IPS-15b (cell line): ENCODE measurements at regions not wholly inside any gene's neighbourhood (a gene's known extent, or its start where the extent isn't known, plus 50 kb on each side); places are given as distances from the start of the nearest gene placed in this dataset.
"Not testable (repeated sequence)": the region's sequence is repeated elsewhere in the genome, so short reads cannot be mapped to it uniquely, and the experiment has no call there.

Source experiments
- H3K27me3 ChIP-seq: one replicate; pipeline ENCODE4 v1.6.1; 2013; ENCODE audit warnings: low read length; ENCODE audit not compliant: control insufficient read depth, insufficient read depth
- H3K36me3 ChIP-seq: one replicate; pipeline ENCODE4 v1.6.1; 2013; ENCODE audit warnings: low read length; ENCODE audit not compliant: control insufficient read depth, insufficient read depth
- H3K4me1 ChIP-seq: one replicate; pipeline ENCODE4 v1.6.1; 2013; ENCODE audit warnings: mild to moderate bottlenecking, low read length; ENCODE audit not compliant: control insufficient read depth, insufficient read depth
- H3K4me3 ChIP-seq: one replicate; pipeline ENCODE4 v1.5.1; 2013; ENCODE audit warnings: low read depth, low read length
- H3K9ac ChIP-seq: one replicate; pipeline ENCODE4 v1.6.1; 2013; ENCODE audit warnings: low read depth, mild to moderate bottlenecking, low read length
- H3K9me3 ChIP-seq: one replicate; pipeline ENCODE4 v1.6.1; 2013; ENCODE audit warnings: mild to moderate bottlenecking, low read length; ENCODE audit not compliant: control insufficient read depth, insufficient read depth

- H3K9me3 ChIP-seq, H3K9ac ChIP-seq, H3K4me1 ChIP-seq, H3K36me3 ChIP-seq, H3K27me3 ChIP-seq: not testable (repeated sequence)
- H3K4me3 ChIP-seq = peak overlapping the region; percentile 39
Measured at GRCh38 chr5:7170785-7171184, 225.2 kb upstream of the ADCY2 start.

GRCh38 chr5:7179364-7179763, 216.6 kb upstream of the ADCY2 start:
- Histone ChIP-seq H3K27me3 (no peaks in the 10 kb centered on the region), H3K36me3 (no peaks in the 10 kb centered on the region), H3K4me1 (no peaks in the 10 kb centered on the region), H3K4me3 (no peak overlapping the region), H3K9me3 (no peaks in the 10 kb centered on the region), H3K9ac (no peak overlapping the region)

- H3K36me3 ChIP-seq = no peaks in the 10 kb centered on the region
- H3K4me1 ChIP-seq = no peaks in the 10 kb centered on the region
- no peak overlapping the region for H3K4me3 ChIP-seq
- H3K9me3 ChIP-seq = no peaks in the 10 kb centered on the region
- no peak overlapping the region for H3K9ac ChIP-seq
- H3K27me3 ChIP-seq = no peaks in the 10 kb centered on the region
Measured at GRCh38 chr5:7181841-7182240, 214.1 kb upstream of the ADCY2 start.

GRCh38 chr5:7185742-7186141, 210.2 kb upstream of the ADCY2 start:
- H3K4me3 ChIP-seq = no peak overlapping the region
- no peaks in the 10 kb centered on the region for H3K9me3 ChIP-seq
- H3K27me3 ChIP-seq = no peaks in the 10 kb centered on the region
- H3K36me3 ChIP-seq = no peaks in the 10 kb centered on the region
- no peak overlapping the region for H3K9ac ChIP-seq
- H3K4me1 ChIP-seq = no peaks in the 10 kb centered on the region

- Histone ChIP-seq H3K4me1 (no peaks in the 10 kb centered on the region), H3K9ac (no peak overlapping the region), H3K36me3 (no peaks in the 10 kb centered on the region), H3K9me3 (no peaks in the 10 kb centered on the region), H3K27me3 (no peaks in the 10 kb centered on the region), H3K4me3 (no peak overlapping the region)
Measured at GRCh38 chr5:7186818-7187217, 209.1 kb upstream of the ADCY2 start.

GRCh38 chr5:7190712-7191250, 205.2 kb upstream of the ADCY2 start:
- no peaks in the 10 kb centered on the region for H3K27me3 ChIP-seq
- no peak overlapping the region for H3K9ac ChIP-seq
- H3K9me3 ChIP-seq = no peaks in the 10 kb centered on the region
- H3K4me1 ChIP-seq = no peaks in the 10 kb centered on the region
- no peaks in the 10 kb centered on the region for H3K36me3 ChIP-seq
- no peak overlapping the region for H3K4me3 ChIP-seq

GRCh38 chr5:7192016-7192415, 203.9 kb upstream of the ADCY2 start:
- Histone ChIP-seq H3K9ac (no peak overlapping the region), H3K4me3 (no peak overlapping the region), H3K36me3 (no peaks in the 10 kb centered on the region), H3K9me3 (no peaks in the 10 kb centered on the region), H3K4me1 (no peaks in the 10 kb centered on the region), H3K27me3 (no peaks in the 10 kb centered on the region)

GRCh38 chr5:7202846-7203245, 193.1 kb upstream of the ADCY2 start:
- Histone ChIP-seq H3K4me3 (no peak overlapping the region), H3K36me3 (no peaks in the 10 kb centered on the region), H3K4me1 (no peaks in the 10 kb centered on the region)

GRCh38 chr5:7207979-7208378, 188.0 kb upstream of the ADCY2 start:
- no peak overlapping the region for H3K9ac ChIP-seq
- H3K9me3 ChIP-seq = no peaks in the 10 kb centered on the region
- H3K36me3 ChIP-seq = no peaks in the 10 kb centered on the region
- no peaks in the 10 kb centered on the region for H3K4me1 ChIP-seq
- H3K27me3 ChIP-seq = no peaks in the 10 kb centered on the region
- H3K4me3 ChIP-seq = no peak overlapping the region

More at GRCh38 chr5:7202846-7203245, 193.1 kb upstream of the ADCY2 start:
- Histone ChIP-seq H3K9ac (no peak overlapping the region), H3K27me3 (no peaks in the 10 kb centered on the region), H3K9me3 (no peaks in the 10 kb centered on the region)

- Histone ChIP-seq H3K4me3 (no peak overlapping the region), H3K9ac (no peak overlapping the region), H3K36me3 (no peaks in the 10 kb centered on the region), H3K27me3 (no peaks in the 10 kb centered on the region), H3K4me1 (no peaks in the 10 kb centered on the region), H3K9me3 (no peaks in the 10 kb centered on the region)
Measured at GRCh38 chr5:7208938-7209337, 187.0 kb upstream of the ADCY2 start.

- H3K36me3 ChIP-seq = no peaks in the 10 kb centered on the region
- H3K27me3 ChIP-seq = no peaks in the 10 kb centered on the region
- H3K4me1 ChIP-seq = no peaks in the 10 kb centered on the region
- no peak overlapping the region for H3K4me3 ChIP-seq
- H3K9ac ChIP-seq = no peak overlapping the region
- no peaks in the 10 kb centered on the region for H3K9me3 ChIP-seq
Measured at GRCh38 chr5:7209658-7210057, 186.3 kb upstream of the ADCY2 start.

- H3K9ac ChIP-seq = no peak overlapping the region
- no peaks in the 10 kb centered on the region for H3K4me1 ChIP-seq
- no peak overlapping the region for H3K4me3 ChIP-seq
- no peaks in the 10 kb centered on the region for H3K9me3 ChIP-seq
- no peaks in the 10 kb centered on the region for H3K27me3 ChIP-seq
- no peaks in the 10 kb centered on the region for H3K36me3 ChIP-seq
Measured at GRCh38 chr5:7210549-7210948, 185.4 kb upstream of the ADCY2 start.

GRCh38 chr5:7213525-7213924, 182.4 kb upstream of the ADCY2 start:
- Histone ChIP-seq H3K36me3 (no peaks in the 10 kb centered on the region), H3K9ac (no peak overlapping the region), H3K27me3 (no peaks in the 10 kb centered on the region), H3K4me1 (no peaks in the 10 kb centered on the region), H3K4me3 (no peak overlapping the region), H3K9me3 (no peaks in the 10 kb centered on the region)
